ENCODE measurements at regions not wholly inside any gene's neighbourhood (a gene's known extent, or its start where the extent isn't known, plus 50 kb on each side); places are given as distances from the start of the nearest gene placed in this dataset.

GRCh38 chr10:111748184-111748583 is 435.4 kb downstream of the GPAM start:
- Histone ChIP-seq H4K8ac (ENCODE audit: low read depth in 2 of 2, low read length in 2 of 2) (no peak overlapping the region), H3K4ac (ENCODE audit: low read depth, low read length) (no peak overlapping the region), H3K9me1 (ENCODE audit: insufficient read depth, low read length) (no peaks in the 10 kb centered on the region), H2AFZ (replicated peaks; ENCODE audit: low read length, poor library complexity) (no peak overlapping the region), H4K5ac (ENCODE audit: low read depth, low read length) (no peak overlapping the region), H3K23ac (ENCODE audit: low read depth, low read length) (no peak overlapping the region), H3K4me3 (ENCODE audit: insufficient read depth, low read depth, low read length) (no peak overlapping the region), H3K9me3 (ENCODE audit: control insufficient read depth, insufficient read depth, low read length) (peaks cover 2% of the 10 kb centered on the region; the same call in 1 of the 2 replicates), H3K27me3 (ENCODE audit: control insufficient read depth, insufficient read depth, low read length) (no peaks in the 10 kb centered on the region), H3K36me3 (ENCODE audit: control insufficient read depth, insufficient read depth, low read length) (no peaks in the 10 kb centered on the region), H3K9ac (ENCODE audit: low read depth, low read length) (no peak overlapping the region), H2AK9ac (replicated peaks; ENCODE audit: low read depth, low read length, poor library complexity) (no peak overlapping the region), H4K20me1 (ENCODE audit: insufficient read depth, low read length) (no peaks in the 10 kb centered on the region), H2BK5ac (ENCODE audit: low read depth, low read length, poor library complexity, severe bottlenecking) (no peak overlapping the region), H4K91ac (ENCODE audit: insufficient read depth, low read depth, low read length) (no peak overlapping the region), H3K27ac (ENCODE audit: insufficient read depth, low read length) (no peak overlapping the region), H2AK5ac (ENCODE audit: low read depth, low read length) (no peak overlapping the region), H2BK120ac (ENCODE audit: low read depth, low read length) (no peak overlapping the region), H2BK15ac (ENCODE audit: low read depth, low read length) (no peak overlapping the region), H2BK20ac (ENCODE audit: low read depth, low read length) (no peak overlapping the region), H3K56ac (ENCODE audit: extremely low read depth, insufficient read depth, low read length) (no peak overlapping the region), H3K4me1 (ENCODE audit: control insufficient read depth, insufficient read depth, low read length) (no peaks in the 10 kb centered on the region), H3K4me2 (ENCODE audit: low read depth, low read length) (no peak overlapping the region), H3K18ac (ENCODE audit: low read depth, low read length) (no peak overlapping the region), H3K79me1 (ENCODE audit: low read depth in 1 of 2, low read length in 2 of 2) (no peaks in the 10 kb centered on the region), H3K14ac (replicated peaks; ENCODE audit: low read depth, low read length) (no peak overlapping the region)
- no CpG with 5 or more reads among the region's 2 CpGs for WGBS, 2 experiments (ENCODE audit: extremely low coverage in 2 of 2, insufficient read length in 1 of 2)
- in situ Hi-C loops (cut with MboI; ENCODE audit: low sequenced_read_pairs) = no loop called here
- BruUV-seq (replicated peaks) = no TSS peak
- no peak for DNase-seq
- TF ChIP-seq CEBPB (IDR thresholded peaks at IDR 0.05; ENCODE audit: low read depth, low read length) (no peak), RCOR1 (IDR thresholded peaks at IDR 0.05; ENCODE audit: insufficient replicate concordance, low read length) (no peak), RAD21 (IDR thresholded peaks at IDR 0.05; ENCODE audit: low read length) (no peak), SMC3 (IDR thresholded peaks at IDR 0.05; ENCODE audit: low read depth, low read length) (no peak), CTCF (conservative IDR thresholded peaks at IDR 0.05; ENCODE audit: low read depth, low read length) (no peak), CHD1 (IDR thresholded peaks at IDR 0.05; ENCODE audit: low read depth, low read length) (no peak), MAFK (IDR thresholded peaks at IDR 0.05; ENCODE audit: low read depth, low read length) (no peak)
- dilution Hi-C loops (cut with HindIII; ENCODE audit: low sequenced_read_pairs, unreplicated experiment) = no loop called here
- POLR2A ChIA-PET (ENCODE audit: unreplicated experiment) = no interaction called here
- CTCF ChIA-PET = no interaction called here
- ATAC-seq (ENCODE audit: low read depth) = no peak
- intact Hi-C loops (cut with micrococcal nuclease) = no loop called here
